ENCODE measurements at regions not wholly inside any gene's neighbourhood (a gene's known extent, or its start where the extent isn't known, plus 50 kb on each side); places are given as distances from the start of the nearest gene placed in this dataset.
A peak's percentile ranks its signal among the peaks of the same experiment; 100 is the strongest.

DNA sequence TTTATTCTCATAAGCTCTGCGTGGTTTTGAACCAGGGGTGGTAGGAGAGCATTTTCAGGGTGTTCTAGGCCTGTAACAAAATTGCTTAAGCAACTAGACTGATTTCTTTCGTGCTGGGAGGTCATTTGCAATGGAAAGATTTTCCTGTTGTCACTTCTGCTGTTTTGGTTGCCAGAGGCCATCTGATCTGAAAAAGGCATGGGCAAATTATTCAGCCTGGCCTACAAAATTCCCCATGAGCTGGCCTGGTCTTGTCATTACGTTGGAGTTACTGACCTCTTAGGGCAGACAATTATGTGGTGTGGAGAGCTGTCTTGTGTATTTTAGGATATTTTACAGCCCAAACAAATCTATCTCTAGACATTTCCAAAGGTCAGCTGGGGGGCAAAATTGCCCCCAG lies 444.4 kb upstream of the DAB1 start:
- DNase-seq (ENCODE audit: low read depth): no peak

DNA sequence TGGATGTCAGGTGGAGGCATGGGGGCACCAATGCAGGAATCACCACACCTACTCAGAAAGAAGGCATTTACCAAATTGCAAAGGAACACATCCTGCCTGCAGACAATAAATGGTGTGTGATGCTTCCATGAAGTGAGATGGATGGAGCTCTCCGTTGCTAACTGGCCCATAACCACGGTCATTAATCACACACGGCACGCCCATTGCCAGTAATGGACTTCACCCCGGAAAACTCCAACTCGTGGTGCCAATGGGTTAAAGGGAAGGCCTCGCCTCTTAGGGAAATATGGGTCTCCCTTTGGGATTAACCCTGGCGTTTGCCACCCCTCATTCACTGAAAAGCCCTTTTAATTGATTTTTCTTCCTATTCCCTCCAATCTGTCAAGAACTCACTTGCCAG lies 443.1 kb upstream of the DAB1 start:
- DNase-seq (ENCODE audit: low read depth): no peak

DNA sequence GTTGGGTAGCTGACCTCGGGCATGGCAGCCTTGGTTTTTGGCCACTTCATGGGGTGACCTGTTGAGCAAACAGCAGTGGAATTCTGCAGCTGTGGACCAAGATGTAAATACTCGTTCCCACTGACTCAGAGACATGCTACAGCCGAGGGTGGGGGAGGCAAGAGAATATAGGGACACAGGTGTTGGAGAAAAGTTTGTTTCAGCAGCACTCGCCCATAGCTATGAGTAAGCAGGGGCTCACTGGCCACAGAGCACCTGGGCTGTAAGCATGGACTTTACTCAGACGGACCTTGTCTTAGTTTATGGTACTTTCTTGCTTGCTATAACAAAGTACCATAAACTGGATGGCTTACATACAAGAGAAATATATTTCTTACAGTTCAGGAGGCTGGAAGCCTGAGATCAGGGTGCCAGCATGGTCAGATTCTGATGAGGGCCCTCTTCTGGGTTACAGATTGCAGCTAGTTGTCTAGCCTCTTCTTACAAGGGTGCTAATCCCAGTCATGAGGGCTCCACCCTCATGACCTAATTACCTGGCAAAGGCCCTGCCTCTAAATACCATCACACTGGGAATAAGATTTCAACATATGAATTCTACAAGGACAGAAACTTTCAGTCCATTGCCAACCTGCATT lies 437.2 kb upstream of the DAB1 start:
- DNase-seq (ENCODE audit: low read depth): no peak

DNA sequence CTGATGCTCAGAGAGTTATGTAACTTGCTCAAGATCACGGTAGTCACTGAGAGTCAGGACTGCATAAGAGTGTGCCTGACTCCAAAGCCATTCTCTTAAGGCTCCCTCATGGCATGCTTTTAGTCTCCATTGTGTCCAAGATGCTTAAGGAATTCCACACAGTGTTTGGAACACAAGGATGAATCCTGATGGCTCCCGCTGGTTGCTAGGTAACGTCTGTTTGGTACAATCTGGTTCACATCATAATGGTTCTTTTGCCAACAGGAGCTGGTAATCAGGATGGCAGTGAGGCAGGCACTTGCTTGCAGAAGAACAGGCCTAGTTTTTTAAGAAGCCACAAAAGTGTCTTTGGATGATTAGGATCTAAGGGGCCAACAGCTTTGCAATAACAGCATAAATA lies 436.5 kb upstream of the DAB1 start:
- no peak for DNase-seq (ENCODE audit: low read depth)

DNA sequence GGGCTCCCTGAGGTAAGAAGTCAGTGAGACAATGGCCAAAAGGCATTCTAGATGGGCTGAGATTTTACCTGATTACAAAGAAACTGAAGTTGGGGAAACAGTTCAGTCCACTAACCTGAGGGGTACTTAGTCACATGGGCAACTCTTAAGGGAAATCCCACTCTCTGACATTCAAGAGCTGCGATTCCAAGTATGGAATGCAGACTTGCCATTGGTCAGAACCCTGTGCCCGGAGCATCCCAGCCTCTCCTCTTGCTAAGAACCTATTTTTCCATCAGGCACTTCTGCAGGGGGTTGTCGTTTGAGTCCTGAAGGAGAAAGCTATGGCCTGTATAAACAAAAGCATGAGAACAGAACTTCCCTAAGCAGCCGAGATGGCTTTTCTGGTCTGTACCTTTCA lies 434.9 kb upstream of the DAB1 start:
- no peak for DNase-seq (ENCODE audit: low read depth)

DNA sequence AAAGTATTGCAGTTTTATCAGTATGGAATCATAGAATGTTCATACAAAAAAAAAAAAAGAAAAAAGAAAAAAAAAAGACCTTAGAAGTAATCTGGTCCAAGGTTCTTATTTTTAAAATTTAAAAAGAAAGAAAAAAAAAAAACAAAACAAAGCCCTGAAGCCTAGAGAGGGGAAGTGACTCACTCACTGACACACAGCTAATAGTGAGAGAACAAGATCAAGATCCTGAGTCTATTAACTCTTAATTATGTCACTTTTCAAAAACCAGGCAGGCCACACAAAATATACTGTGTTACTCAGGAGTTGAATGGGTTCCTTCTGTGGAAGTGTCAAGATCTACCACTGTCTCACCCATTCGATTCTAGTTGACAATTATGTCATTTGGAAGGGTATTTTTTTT lies 433.9 kb upstream of the DAB1 start:
- DNase-seq (ENCODE audit: low read depth): no peak

DNA sequence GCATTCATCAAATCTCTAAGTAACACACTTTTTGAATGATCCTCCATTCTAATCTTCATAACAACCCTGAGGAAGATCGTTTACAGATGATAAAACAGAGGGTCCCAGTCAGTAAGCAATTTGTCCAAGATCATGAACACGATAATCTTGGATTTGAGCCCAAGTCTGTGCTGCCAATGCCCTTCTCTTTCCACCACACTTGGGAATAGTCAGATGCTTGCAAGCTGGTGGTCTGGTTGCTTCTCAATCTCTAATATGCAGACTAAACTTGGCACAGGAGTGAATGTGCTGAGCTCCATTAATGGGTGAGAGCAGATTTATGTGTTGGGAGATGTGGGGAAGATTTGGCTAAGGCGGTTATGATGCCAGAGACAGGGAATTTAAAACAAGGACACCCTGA lies 430.6 kb upstream of the DAB1 start:
- no peak for DNase-seq (ENCODE audit: low read depth)

DNA sequence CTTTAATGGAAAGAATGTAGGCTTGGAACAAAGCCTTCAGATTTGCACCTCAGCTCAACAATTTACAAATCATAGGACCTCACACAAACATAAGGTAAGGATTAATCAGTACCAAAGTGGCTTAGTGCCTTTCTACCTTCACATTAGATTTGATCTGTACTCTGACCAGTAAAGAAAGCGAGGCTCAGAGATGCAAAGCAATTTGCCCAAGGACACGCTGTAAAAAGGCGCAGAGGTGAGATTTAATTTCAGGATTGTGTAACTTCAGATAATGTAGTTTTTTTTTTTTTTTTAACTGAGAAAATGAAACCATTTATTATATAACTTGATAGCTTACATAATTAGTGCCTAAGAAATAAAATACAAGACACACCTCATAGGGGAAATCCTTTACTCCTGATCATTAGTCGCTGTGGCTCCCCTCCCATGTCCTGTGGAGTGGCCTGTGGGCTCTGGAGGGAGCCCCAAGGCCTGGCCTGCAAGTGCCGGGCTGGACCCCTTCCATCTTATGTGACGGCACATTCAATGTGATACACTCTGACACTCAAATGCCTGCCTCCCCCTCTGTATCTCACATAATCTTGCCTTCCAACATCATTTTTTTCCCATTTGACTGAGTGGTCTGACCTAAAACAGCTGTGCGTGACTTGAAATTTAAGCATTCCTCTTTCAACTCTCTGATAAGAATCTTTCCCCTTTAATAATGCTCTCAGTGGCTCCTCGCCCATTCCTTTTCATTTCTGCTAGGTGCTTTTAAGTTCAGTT lies 426.5 kb upstream of the DAB1 start:
- DNase-seq (ENCODE audit: low read depth): no peak

DNA sequence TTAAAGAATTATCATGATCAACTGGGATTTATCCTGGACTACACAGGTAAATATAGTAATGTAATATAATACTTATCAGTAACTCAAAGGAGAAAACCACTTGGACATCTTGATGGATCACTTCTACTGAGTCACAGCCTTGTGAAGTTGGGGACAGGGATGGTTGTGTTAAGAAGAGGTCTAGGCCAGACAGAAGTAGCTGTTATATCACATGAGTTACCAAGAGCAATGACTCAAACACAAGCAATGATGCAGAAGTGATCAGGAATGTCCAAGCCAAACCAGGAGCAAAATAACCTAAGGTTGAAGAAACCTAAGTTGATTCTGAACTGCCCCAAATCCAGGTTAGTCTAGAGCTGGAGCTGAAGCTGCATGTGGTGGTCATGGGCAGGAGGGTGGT lies 424.5 kb upstream of the DAB1 start:
- DNase-seq (ENCODE audit: low read depth): no peak

DNA sequence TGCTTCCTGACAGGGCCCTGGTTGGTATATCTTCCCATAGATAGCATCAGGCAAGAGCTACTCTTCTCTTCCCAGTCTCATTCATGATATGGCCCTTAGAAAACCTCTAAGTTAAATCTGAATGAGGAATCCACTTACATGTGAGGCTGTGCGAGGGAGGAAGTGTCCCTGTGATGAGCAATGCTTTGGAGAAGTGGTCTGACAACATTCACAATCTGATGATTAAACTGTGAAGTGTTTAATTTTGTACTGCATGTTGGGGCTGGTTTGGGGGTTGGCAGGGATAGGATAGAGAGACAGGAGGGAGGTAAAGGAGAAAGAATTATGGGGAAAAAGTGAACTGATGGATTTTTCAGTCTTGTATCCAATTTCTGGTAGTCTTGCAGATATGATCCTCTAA lies 421.2 kb upstream of the DAB1 start:
- no peak for DNase-seq (ENCODE audit: low read depth)

DNA sequence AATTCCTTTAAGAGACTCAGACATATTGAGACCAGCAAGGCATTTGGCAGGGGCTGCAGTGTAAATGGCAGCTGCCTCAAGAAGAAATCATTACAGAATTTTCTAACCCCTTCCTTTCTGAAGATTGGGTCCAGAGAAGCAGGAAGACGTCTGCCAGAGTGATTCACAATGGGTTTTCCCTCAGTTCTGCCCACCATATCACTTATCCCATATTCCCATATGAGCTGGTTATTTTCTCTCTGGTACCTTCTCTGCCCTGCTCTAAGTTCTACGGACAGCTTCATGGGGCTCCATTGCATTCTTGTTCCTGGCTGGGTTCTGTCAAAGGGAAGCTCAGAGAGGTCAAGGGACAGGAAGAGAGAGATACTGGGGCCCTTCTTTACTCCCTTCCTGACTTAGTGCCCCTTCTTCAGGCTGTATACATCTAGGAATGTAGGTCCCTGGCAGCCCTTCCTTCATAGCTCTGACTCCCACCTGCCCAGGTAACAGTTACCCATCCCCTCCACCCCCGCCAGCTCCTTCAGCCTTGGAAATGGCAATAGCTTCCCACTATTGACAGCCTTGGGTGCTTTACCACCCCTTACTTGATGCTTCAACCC lies 420.6 kb upstream of the DAB1 start:
- no peak for DNase-seq (ENCODE audit: low read depth)

DNA sequence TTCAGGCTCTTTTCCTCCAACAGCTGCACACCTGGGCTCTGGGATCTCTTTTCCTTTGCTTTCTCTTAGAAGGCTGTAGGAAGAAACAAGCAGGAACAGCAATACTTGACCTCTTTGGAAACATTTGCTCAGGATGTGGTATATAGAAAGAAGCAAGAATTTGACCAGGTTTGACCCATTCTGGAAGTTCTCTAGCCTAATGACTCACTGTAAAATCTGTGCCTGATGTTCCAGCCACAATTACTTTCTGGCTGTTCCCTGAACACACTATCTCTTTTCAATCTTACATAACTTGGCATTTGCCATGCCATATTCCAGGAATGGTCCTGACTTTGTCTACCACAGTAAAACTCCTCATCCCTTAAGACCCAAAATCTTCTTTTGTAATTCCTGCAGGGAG lies 419.9 kb upstream of the DAB1 start:
- peak; percentile 3 for DNase-seq (ENCODE audit: low read depth)

DNA sequence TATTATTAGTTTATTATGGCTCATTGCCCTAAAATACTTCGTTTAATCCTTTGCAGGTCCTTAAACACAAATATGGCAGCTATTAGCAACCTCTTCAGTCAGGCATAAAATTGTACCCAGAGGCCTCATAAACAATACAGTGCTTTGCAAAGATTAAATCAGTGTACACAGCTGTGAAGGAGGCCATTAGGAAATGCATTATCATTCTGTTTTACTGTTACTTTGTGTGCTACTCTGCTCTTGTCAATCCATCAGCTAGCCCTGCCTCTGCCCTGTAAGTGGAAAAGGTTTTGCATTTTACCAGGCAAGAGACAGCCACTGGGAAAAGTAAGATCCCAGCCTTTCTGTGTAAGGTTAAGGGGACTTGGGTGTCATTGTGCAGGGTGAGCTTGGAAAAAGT lies 415.7 kb upstream of the DAB1 start:
- no peak for DNase-seq (ENCODE audit: low read depth)

DNA sequence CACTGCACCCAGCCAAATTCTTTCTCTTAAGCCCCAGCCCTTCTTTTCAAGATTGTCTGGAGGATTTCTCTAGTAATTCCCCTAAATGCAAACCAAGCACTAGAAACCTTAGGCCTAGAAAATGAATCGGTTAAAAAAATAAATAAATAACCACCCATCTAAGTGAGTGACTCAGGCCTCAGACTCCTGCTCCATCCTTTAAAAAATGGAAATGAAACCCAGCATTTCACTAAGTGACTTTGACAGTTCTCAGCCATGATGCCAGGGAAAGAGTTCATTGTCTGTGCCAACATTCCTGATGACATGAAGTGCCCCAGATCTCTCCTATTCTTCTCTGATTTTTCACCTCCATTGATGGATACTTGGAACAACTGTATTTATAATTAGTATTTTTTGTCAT lies 415.2 kb upstream of the DAB1 start:
- DNase-seq (ENCODE audit: low read depth): peak; percentile 3

DNA sequence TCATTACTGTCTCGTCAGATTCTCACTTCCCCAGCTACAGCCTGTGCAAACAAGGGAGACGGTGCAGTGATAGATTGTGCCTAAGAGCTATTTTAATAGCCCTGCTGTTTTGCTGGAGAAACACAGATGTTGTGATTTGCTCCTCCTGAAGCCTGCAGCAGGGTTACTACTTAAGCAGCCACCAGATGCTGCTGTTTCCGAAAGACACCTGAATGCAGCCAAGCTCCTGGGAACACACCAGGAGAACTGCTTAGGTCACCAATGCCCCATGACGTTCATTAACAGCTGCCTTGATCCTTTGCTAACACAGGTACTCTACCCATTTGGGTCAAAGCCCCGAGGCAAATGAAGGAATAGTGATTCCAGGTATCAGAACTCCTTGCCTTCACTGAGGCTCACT lies 411.8 kb upstream of the DAB1 start:
- no peak for DNase-seq (ENCODE audit: low read depth)

DNA sequence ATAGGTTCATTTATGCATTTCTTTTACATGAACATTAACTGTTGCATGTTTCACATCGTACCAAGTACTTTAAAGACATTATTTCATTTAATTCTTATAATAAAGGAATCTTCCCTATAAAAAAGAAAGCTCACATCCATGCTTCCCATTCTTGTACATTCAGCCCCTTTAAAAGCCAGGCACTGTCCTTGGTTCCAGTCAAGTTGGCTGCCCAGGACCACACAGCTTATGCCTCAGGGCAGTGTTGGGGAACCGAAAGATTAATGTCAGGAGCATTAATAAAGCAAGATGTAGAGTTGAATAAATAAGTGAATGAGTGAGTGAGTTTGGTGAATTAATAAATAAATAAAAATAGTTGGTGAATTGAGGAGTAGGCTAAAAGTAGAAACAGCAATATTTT lies 409.4 kb upstream of the DAB1 start:
- no peak for DNase-seq (ENCODE audit: low read depth)

DNA sequence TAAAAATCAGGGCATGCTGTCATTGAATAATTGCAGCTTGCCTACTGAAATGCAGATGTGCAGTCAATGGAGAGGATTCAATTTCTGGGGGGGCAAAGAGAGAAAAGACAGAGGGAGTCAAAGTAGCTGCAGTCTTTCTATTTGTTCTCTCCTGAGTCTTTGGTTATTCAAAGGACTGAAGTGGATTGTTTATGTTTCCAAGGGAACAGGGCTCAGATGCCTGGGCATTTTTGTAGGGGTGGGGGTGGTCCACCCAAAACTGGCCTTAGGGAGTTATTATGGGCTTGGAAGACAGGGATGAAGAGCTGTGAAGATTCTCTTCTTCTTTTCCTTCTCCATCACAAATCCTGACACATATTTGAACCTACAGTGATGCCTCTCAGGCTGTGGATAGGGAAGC lies 408.8 kb upstream of the DAB1 start:
- no peak for DNase-seq (ENCODE audit: low read depth)

DNA sequence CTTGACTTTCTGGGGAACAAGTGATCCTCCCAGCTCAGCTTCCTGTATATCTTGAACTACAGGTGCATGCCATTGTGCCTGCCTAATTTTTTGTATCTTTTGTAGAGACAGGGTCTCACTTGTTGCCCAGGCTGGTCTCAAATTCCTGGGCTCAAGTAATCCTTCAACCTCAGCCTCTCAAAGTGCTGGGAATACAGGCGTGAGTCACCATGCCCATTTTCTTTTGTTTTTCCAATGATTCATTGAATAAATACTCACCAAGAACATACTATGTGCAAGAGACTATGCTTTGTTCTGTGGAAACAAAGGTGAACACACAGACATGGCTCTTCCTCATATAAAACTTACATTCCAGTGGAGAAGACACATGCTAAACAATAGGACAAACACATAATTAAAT lies 407.8 kb upstream of the DAB1 start:
- DNase-seq (ENCODE audit: low read depth): no peak

DNA sequence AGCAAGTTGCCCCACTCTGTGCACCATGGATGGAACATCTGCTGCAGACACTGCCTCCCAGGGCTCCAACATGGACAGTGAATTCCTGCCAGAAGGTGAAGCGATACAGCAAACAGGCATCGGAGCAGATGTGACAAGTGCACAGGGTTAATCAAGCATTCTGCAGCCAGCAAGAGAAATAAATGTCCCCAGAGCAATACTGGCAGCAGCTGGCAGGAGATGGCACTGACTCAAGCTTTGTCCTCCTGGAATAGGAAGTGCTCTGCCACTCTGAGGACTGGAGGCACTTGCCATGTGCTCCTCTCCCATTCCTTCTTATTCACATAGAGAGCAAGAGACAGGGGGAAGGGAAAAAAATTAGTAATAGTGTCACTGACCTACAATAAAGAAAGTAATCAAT lies 402.7 kb upstream of the DAB1 start:
- DNase-seq (ENCODE audit: low read depth): no peak

DNA sequence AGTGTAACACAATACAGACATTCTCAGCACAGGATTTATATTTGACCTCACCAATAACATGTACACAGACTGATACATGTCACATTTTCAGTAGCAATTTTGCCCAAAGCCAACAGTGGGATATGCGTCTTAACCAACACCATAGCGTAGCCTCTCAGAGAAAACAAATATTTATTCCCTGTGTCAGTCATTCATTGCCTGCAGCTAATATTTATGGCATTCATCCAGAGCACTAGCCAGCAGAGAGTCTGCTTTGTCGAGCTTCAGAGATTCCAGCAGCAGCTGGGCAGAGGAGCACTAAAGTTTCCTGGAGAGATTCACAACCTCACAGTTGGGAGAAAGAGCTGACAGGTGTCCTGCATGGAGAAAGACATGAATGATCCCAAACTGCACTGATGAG lies 400.7 kb upstream of the DAB1 start:
- no peak for DNase-seq (ENCODE audit: low read depth)

DNA sequence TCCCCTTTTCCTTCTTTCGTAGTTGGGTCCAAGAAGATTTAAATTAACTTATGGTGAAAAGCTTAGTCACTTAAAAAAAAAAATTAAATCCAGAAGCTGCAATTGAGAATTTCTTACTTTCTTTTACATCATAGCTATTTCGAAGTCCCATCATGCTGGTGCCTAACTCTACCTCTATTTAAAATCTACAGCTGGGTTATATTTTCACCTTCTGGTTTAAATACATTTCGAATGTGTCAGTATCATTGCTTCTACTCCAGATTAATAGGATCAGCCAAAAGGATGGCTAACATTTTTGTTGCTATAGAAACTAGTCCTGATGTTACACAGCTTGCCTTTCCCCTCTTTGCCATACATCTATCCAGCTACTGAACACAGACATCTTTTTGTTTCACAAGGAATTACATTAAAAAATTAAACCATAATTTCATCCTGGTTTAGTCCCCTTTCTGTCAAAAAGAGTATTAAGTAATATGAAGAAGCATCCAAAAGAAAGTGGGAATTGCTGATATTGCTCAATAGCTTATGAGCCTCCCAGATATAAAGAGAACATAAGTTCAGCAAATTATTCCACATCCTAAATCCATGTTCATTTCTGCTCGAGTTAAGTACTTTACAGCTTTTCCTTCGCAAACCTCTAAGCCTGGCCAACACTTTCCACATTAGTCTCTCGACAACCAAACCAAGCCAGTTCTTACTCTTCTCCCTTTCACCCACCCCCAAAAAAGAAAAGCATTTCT lies 396.7 kb upstream of the DAB1 start:
- DNase-seq (ENCODE audit: low read depth): no peak

DNA sequence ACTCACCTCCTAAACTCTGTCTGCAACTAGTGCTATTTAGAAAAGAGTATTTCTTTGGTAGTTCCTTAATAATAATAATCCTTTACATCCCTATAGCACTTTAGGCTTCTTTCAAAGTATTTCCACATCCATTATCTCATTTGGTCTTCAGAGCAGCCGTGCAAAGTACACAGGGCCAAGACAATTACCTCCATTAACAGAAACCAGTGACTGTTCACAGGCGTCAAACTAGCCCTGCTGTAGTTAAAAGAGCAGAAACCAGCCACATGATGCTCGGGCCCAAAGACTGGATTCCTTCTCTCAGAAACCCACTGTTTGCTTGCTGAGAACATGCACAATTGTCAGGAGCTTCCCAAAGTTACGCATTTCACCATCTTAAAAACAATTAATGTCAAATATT lies 396.0 kb upstream of the DAB1 start:
- no peak for DNase-seq (ENCODE audit: low read depth)

DNA sequence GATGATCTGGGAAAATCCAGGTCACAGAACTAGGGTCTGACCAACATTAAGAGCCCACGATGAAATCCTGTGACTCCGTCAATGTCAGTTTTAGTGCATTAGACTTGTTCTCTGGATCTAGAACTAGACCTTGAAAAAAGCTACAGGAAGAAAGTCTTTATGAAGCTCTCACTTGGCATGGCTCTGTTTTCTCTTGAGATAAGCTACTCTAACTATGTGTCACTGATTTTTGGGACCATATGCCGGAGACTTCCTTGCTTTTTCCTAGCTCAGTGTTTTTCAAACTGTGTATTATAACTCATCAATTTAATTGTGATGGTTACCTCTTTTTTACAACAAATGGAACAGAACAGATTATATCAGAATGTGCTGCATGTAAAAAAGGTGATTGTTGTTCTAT lies 379.7 kb upstream of the DAB1 start:
- no peak for DNase-seq (ENCODE audit: low read depth)

Measured in stromal cell of bone marrow (primary cell).